Ovary (tissue), 7 donors: ENCODE measurements at regions not wholly inside any gene's neighbourhood (a gene's known extent, or its start where the extent isn't known, plus 50 kb on each side); places are given as distances from the start of the nearest gene placed in this dataset.

Source experiments
- DNase-seq, 5 donors: peaks; one replicate each; pipeline ENCODE4 v3.0.0-alpha.2; 2019 to 2020
- H3K27ac ChIP-seq, 2 donors: fragments of 200-600 bp; one replicate each; pipeline versions ENCODE4 v1.5.1 to v1.8.0; 2019 to 2022
- H3K27me3 ChIP-seq: fragments of 200-600 bp; one replicate; pipeline ENCODE4 v1.8.0; 2022
- H3K36me3 ChIP-seq: fragments of 200-600 bp; sonication (generic); one replicate; pipeline ENCODE4 v1.5.1; 2019
- H3K4me1 ChIP-seq: one replicate; pipeline ENCODE4 v1.8.1; 2013; ENCODE audit warnings: mild to moderate bottlenecking, moderate library complexity; ENCODE audit not compliant: insufficient read depth
- H3K4me3 ChIP-seq: fragments of 200-600 bp; sonication (generic); one replicate; pipeline ENCODE4 v1.5.1; 2017
- H3K9me3 ChIP-seq, 2 donors: fragments of 200-600 bp in 1 of 2; sonication (generic) in 1 of 2; one replicate each; pipeline versions ENCODE4 v1.5.1 to v1.8.1; 2013 to 2019; ENCODE audit warnings: mild to moderate bottlenecking in 1 of 2, moderate library complexity in 1 of 2
- CTCF ChIP-seq, 3 donors: fragments of 450-650 bp in 2 of 3; fragments of 200-600 bp in 1 of 3; IDR thresholded peaks; one replicate each; pipeline versions ENCODE4 v1.5.1 to v1.8.0; 2016 to 2022; ENCODE audit warnings: antibody characterized with exemption in 3 of 3, mild to moderate bottlenecking in 1 of 3
- EP300 ChIP-seq: sonication (generic); formaldehyde crosslinking; IDR thresholded peaks from one replicate; pipeline ENCODE4 v1.6.1; 2017; ENCODE audit warnings: antibody characterized with exemption
- POLR2A ChIP-seq: fragments of 450-650 bp; IDR thresholded peaks from one replicate; pipeline ENCODE4 v1.6.1; 2017; ENCODE audit warnings: antibody characterized with exemption, mild to moderate bottlenecking, moderate library complexity
- WGBS, 3 donors: extraction: QIAGEN DNeasy Blood & Tissue Kit in 1 of 3; methylation state at CpG; one replicate each; pipeline versions ENCODE4 v1.1.5 to v1.1.7; 2013 to 2017; 5-methylcytosine and 5-hydroxymethylcytosine counted together
- intact Hi-C, 4 donors: fragments of 100-400 bp; cut with DNase I; formaldehyde crosslinking; loops; one replicate each; pipeline versions ENCODE4 v1.11.0 to v1.15.1; 2022 to 2023
- donor health status: DM: no; HTN: no; CAD: no; lungs with moderate emphysema.
- donor health status: DM: no; HTN: no; CAD: no.
- donor health status: Bipolar disorder and iron deficiency.
- donor health status: DM: no; HTN: no; CAD: no.
- donor health status: DM: yes; HTN: yes; CAD: no.

- Histone ChIP-seq H3K4me3 (no peak overlapping the region), H3K36me3 (no peaks in the 10 kb centered on the region), H3K4me1 (no peaks in the 10 kb centered on the region), H3K9me3 (peaks cover 0 to 3% of the 10 kb centered on the region in 2 donors), H3K27me3 (no peaks in the 10 kb centered on the region), H3K27ac (no peak overlapping the region)
- intact Hi-C loops, result no loop called here
- 23 to 46% (median 38%) methylated on average over 5 of the region's 5 CpGs for WGBS, 3 donors
- no peak for DNase-seq
- TF ChIP-seq POLR2A (no peak), CTCF (IDR thresholded peaks at IDR 0.05) (no peak), EP300 (no peak)
Observed at GRCh38 chr14:56892959-56893358, 82.7 kb upstream of the OTX2 start.

GRCh38 chr14:56891226-56891625 lies 80.9 kb upstream of the OTX2 start:
- intact Hi-C loops, result no loop called here
- Histone ChIP-seq H3K4me3 (no peak overlapping the region), H3K27ac (no peak overlapping the region), H3K9me3 (peaks cover 0 to 3% of the 10 kb centered on the region in 2 donors), H3K27me3 (no peaks in the 10 kb centered on the region), H3K36me3 (no peaks in the 10 kb centered on the region), H3K4me1 (no peaks in the 10 kb centered on the region)
- DNase-seq, result no peak
- TF ChIP-seq POLR2A, result no peak
- TF ChIP-seq EP300, result no peak
- TF ChIP-seq CTCF (IDR thresholded peaks at IDR 0.05), result no peak

- Histone ChIP-seq H3K4me1 (no peaks in the 10 kb centered on the region), H3K4me3 (no peak overlapping the region), H3K27me3 (no peaks in the 10 kb centered on the region), H3K36me3 (no peaks in the 10 kb centered on the region), H3K27ac (no peak overlapping the region), H3K9me3 (peaks cover 0 to 3% of the 10 kb centered on the region in 2 donors)
- DNase-seq, result no peak
- intact Hi-C loops, result no loop called here
- WGBS, 3 donors, result 63 to 69% (median 65%) methylated on average over 2 of the region's 2 CpGs
- TF ChIP-seq CTCF (IDR thresholded peaks at IDR 0.05), result no peak
Observed at GRCh38 chr14:56889705-56890104, 79.4 kb upstream of the OTX2 start.

- H3K36me3 ChIP-seq, result no peaks in the 10 kb centered on the region
- no peak overlapping the region for H3K4me3 ChIP-seq
- H3K27me3 ChIP-seq, result no peaks in the 10 kb centered on the region
- intact Hi-C loops, result no loop called here
- no peak for TF ChIP-seq CTCF (IDR thresholded peaks at IDR 0.05)
- no peak for TF ChIP-seq EP300
- no peak for TF ChIP-seq POLR2A
- H3K4me1 ChIP-seq, result no peaks in the 10 kb centered on the region
- WGBS, 3 donors, result 52 to 56% (median 54%) methylated on average over 3 of the region's 3 CpGs
- peaks cover 0 to 3% of the 10 kb centered on the region in 2 donors for H3K9me3 ChIP-seq
- H3K27ac ChIP-seq, result no peak overlapping the region
- DNase-seq, result no peak
Observed at GRCh38 chr14:56888274-56888673, 78.0 kb upstream of the OTX2 start.

- Histone ChIP-seq H3K36me3 (no peaks in the 10 kb centered on the region), H3K4me1 (no peaks in the 10 kb centered on the region), H3K4me3 (no peak overlapping the region), H3K27ac (no peak overlapping the region), H3K9me3 (no peaks in the 10 kb centered on the region), H3K27me3 (no peaks in the 10 kb centered on the region)
- intact Hi-C loops, result no loop called here
- WGBS, 3 donors, result 23 to 37% (median 27%) methylated on average over 2 of the region's 2 CpGs
- TF ChIP-seq EP300, result no peak
- TF ChIP-seq CTCF (IDR thresholded peaks at IDR 0.05), result no peak
- TF ChIP-seq POLR2A, result no peak
- DNase-seq, result no peak
Observed at GRCh38 chr14:56887216-56887615, 76.9 kb upstream of the OTX2 start.
